HuH-7.5 (cell line): ENCODE measurements at regions not wholly inside any gene's neighbourhood (a gene's known extent, or its start where the extent isn't known, plus 50 kb on each side); places are given as distances from the start of the nearest gene placed in this dataset.
"Not testable (repeated sequence)": the region's sequence is repeated elsewhere in the genome, so short reads cannot be mapped to it uniquely, and the experiment has no call there.

Experiments
- DNase-seq: peaks from one replicate; pipeline ENCODE4 v3.0.0; 2011; ENCODE audit warnings: low spot score

DNA sequence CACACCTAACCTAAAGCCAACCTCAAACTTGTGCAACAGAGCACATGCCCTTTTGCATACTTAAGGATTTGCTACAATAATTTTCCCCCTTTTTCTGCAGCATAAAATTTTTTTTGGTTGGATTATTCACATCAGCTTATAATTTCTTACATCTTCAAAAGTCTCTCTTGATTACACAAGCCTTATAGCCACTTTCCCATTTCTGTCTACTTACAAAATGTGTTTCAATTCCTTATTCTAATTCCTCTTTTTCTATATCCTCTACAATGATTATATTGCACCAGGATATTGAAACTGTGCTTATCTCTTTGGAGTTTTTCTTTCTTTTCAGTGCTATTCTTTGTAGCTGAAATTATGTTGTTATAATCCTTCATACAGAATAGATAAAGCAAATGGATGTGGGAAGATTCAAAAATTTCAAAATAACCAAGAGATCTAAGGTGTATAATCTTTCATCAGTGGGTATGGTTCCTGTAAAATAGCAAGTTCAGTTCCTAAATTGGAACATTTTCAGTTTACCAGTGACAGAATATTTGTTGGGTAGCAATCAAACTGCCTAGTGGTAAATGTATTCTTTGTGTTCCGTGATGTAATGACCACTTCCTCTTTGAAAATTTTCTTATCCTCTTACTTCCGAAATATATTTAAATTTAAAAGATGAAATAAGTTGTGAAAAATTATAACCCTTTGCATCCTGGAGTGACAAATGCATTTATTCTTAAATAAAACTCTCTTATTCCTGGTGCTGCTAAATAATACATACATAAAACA, 386.8 kb upstream of the CHD1 start:
- no peak for DNase-seq

DNA sequence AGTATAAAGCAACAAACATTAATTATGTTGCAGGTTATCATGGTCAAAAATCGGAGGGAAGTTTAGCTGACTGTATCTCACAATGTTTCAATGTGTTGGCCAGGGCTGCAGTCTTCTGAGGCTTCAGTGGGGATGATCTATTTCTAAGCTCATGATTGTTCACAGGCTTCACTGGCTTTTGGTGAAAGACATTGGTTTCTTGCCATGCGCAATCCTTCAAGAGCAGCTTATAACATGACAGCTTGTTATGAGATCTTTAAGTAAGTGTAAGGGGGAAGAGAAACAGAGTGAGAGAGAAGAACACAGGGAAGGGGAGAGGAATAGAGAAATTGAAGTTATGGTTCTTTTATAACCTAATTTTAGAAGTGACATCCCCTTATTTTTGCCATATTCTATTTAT, 385.9 kb upstream of the CHD1 start:
- no peak for DNase-seq

DNA sequence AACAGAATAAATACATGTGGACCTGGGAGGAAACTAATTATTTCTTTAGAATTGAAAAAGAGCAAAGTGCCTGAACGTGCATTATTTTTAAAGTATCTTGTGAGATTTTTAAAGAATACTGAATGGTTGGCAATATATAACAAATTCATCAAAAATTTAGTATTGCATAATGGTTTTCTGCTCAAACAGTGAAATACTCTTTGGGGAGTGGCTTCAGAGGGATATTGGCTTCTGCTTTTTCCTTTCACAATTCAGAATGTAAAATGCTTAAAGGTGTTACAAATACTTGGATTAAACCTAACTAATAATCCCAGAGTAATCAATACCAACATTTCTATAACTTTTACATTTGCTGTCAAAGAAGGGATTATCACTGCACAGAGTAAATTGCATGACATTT, 379.3 kb upstream of the CHD1 start:
- DNase-seq = no peak

DNA sequence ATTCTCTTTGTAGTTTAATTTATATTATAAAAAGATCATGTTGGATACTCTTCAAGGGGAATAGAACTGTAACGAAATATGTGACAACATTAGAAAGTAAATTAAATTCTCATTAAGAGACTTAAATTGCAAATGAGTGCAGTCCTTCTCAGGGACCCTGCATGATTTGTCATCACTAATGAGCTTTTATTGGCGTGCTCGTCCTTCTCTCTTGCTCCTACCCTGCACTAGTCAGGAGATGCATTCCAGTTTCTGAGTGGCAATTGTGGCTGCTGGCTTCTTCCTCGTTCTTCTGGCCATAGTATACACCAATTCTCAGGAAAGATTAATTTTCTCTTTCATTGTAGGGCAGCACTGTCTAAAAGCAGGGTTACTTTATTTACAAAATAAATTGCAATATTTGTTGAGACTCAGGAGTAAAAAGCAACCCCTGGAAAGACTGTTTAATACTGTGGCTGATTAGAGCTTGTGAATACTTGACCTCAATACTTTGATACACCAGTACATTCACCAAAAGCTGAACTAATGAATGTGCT, 376.3 kb upstream of the CHD1 start:
- no peak for DNase-seq

DNA sequence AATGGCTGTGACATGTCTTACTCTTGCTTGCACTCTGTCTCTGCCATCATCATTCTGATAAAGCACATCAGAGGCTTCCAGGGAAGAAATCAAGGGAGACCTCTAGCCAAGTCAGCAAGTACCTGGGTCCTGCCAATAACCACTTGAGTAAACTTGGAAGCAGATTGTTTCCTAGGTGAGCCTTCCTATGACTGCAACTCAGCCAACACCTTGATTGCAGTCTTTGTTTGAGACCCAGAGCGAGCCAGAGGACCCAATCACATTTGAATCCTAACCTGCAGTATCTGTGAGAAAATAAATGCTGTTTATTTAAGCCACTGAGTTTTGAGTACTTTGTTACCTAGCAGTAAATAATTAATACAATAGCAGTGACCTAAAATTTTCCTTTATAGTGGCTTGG, 356.8 kb upstream of the CHD1 start:
- DNase-seq = no peak

DNA sequence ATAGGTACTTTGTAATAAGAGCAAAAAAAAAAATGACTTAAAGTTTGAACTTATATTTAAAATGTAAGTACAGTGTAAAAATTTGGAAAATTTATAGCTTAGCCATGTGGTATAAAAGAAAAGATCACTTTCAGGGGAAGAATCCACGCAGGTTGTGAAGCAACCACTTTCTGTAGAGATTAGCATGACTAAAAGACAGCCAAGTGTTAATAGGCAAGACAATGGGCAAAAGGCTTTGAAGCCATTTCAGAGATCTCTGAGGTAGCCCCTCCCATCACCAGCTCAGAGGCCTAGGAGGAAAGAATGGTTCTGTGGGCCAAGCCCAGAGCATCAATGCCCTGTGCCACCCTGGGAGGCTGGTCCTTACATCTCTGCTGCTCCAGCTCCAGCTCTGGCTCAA, 346.3 kb upstream of the CHD1 start:
- no peak for DNase-seq

DNA sequence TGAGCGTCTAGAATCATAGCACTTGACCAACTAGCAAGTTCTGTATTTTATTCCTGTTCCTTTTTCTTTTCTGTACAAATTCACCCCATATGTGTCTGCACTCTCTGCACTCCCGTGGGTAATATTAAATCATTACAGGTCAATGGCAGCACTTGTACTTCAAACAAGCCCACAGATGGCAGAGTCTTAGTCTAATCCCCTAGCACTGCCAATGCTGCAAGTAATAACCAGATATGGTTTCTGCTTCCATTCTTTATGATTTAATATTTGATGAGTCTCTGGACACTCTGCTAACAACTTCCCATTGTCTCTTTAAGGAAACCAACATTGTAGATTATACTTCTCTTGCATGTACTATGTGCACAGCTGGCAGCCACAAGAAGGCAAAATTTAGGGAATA, 343.8 kb upstream of the CHD1 start:
- no peak for DNase-seq

DNA sequence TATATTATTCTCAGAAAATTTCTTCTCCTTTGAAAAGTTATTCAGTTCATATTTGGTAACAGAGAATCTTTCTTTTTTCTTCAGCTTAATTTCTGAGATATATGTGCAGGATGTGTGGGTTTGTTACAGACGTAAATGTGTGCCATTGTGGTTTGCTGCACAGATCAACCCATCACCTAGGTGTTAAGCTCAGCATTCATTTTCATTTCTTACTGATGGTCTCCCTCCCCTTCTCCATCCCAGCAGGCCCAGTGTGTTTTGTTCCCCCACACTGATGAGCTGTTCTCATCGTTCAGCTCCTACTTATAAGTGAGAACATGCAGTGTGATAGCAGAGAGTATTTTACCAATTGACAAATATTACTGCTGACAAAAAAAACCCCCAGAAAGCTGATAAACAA, 330.0 kb upstream of the CHD1 start:
- no peak for DNase-seq

DNA sequence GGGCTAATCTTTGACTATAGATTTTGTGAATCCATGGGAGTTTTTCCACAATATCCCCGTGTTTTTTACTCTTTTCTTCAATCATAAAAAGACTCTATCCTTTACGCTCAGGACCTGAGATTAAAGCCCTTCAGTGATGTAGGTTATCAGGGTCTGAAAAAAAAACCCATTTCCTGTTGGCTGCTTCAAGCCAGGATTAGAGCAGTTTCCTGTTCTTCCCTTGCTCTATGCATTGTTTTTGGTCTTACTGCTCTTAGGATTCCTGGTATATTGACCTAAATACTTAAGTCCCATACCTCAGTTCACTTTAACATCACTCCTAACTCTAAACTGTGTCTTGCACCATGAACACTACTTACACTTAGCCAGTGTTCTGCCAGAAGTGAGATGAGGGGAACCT, 319.3 kb upstream of the CHD1 start:
- no peak for DNase-seq

DNA sequence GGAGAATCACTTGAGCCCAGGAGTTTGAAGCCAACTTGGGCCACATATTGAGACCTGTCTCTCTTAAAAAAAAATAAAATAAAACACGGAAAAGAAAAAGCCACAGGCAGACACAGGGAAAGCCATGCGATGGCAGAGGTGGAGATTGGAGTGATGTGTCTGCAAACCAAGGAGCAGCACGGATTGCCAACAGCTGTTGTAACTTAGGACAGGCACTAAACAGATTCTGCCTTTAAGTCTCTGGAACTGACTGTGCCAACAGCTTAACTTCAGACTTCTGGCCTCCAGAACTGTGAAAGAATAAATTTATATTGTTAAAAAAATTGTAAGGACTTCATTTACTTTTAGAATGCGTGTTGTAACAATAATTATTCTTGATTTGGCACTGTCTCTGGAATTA, 318.5 kb upstream of the CHD1 start:
- DNase-seq = no peak

DNA sequence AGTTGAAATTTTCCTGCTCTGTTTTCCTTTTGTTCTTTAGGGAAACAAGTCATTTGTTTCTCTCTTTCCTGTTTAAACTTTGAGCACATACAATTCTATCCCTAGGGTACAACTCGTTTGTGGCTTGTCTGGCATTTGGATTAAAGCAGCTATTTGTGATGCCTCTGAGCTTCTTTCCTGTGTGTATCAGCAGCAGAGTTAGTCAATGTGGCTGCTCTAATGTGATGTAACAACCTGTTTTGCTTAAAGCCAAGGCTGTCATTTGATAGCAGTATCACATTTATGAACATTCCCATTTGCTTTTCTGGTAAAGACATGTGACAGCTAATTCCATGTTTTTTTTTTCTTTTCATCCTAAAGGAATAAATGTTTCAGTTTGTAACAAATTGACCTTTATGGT, 314.3 kb upstream of the CHD1 start:
- DNase-seq = no peak

DNA sequence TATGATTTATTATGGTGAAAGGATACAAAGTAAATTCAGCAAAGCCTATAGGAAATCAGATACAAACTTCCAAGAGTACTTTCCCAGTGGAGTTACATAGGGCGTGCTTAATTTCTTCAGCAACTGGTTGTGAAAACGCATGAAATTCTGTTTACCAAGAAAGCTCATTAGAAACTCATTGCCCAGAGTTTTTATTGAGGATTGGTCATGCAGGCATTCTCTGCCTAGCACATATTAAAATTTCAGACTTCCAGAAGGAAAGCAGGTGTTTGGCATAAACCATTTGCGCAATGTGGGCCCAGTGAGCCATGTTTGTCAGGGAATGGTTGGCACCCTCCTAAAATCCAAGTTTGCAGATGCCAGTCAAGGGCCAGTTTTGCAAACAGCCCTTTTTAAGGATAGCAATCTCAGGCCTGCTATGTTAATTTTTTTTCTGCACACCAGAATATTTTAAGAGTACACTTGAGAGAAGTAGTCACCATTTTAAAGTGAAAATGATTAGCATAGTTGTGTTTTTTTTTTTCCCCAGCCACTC, 311.1 kb upstream of the CHD1 start:
- DNase-seq = no peak

DNA sequence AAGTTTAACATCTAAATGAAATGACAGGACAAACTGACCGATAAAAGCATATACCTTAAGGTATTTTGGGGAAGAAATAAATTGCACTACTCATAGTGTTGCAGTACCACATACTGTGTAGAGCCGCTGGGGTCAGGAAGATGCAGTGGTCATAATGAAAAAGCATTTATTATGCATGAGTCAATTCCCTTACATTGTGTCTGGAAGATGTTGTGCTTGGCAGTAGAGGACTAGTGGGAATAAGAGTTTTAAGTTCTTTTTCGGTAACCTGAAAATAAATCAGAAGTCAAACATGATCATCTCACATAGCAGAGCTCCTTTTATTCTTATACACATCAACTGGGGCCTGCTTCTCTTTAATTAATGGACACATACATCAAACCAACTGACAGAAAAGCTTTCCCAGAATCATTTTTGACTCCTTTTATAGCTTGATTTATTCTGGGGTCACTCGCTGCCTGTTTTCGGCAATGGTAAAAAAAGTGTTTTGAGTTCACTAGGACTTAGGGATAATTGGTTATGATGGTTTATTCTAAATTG, 262.5 kb upstream of the CHD1 start:
- DNase-seq = no peak

DNA sequence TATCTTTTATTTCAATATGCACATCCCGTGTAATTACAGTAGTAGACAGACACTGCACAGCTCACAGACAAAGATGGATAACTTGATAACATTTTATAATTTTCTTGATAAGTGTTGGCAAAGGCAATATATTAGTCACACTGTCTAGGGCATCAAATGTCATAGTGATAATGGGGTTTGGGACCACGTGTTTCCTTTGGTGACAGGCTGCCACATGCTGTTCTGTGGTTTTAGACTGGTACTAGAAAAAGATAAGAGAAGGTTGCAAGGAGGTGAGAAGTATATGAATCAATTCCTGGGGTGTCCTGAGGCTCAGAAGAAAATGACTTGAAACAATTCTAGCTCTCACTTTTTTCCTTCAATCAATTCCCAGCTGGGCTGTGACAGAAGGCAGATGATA, 258.8 kb upstream of the CHD1 start:
- DNase-seq = no peak

DNA sequence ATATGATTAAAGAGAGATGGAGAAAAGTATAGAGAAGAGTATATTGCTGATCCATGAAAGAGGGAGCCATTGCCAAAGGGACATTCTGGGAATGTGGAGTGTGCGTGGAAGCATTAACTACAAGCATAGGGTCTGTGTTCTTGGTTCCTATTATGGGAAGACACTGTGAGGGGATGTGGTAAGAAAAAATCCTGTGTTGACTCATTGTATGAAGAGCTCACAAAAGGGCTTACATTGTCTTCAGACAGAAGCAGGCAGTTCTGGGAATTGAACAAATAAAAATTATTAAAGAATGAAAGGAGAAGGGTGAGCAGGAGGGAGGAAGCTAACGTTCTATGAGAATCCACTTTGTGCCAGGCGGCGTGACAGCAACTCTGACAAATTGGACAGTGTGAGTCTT, 250.4 kb upstream of the CHD1 start:
- DNase-seq = no peak

DNA sequence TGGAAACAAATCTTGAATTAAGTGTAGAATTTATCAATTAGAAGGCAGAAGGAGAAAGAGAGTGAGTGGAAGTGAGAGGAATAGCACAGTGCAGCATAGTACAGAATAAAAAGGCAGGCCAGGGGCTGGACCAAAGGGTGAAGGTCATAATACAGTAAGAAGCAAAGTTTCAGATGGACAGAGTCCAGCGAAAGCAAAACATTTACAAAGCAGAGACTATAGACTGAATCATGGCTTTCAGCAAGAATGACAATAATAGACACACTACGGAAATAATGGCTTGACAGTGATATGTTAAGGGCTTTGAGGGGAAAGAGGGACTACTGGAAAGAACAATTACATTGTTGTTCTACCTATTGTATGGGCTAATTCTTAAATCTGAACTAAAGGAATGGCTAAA, 249.0 kb upstream of the CHD1 start:
- no peak for DNase-seq

DNA sequence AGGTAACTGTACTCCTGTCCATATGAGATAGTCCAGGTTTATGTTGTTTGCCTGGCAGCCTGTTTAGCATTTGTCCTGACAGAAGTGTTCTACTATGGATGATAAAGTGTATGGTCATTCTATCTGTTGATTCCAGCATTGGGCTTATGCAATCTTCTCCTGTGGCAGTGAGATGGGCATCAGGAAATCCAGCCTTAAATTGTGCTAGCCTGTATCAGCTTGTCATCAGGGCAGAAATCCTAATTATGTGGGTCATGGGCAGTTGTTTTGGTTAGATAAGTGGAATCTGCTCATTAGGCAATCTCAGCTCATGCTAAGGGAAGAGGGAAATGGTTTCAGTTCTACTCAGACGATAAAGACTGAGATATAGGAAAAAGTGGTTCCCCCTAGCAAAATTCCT, 247.4 kb upstream of the CHD1 start:
- DNase-seq = no peak

DNA sequence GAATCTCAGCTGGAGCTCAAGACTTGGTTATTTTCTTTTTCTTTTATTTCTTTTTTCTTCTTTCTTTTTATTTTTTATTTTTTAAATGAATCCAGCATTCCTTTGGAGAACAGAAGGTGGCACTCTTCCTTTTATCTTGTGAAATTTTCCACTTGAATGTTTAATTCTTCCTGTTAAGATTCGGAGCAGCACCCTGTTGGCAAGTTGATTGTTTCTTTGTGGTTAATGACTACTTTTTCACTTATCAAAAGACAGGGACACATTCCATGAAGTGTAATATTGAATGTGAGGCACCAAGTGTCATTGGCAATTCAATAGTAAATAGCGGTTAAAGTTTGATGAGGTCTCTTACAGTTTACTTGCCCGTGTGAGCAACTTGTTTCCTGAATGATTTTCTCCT, 240.5 kb upstream of the CHD1 start:
- DNase-seq = no peak

DNA sequence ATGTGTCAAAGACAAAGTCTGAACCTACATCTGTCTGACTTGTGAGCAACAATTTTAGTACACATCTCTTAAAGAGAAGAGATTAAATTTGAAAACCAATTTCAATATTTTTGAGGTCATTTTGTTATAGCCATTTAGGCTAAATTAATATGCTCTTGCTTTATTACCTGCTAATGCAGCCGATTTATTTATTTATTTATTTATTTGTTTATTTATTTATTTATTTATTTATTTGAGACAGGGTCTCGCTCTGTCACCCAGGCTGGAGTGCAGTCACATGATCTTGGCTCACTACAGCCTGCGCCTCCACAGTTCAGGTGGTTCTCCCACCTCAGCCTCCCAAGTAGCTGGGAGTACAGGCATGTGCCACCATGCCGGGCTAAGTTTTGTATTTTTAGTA, 232.7 kb upstream of the CHD1 start:
- not testable (repeated sequence) for DNase-seq

DNA sequence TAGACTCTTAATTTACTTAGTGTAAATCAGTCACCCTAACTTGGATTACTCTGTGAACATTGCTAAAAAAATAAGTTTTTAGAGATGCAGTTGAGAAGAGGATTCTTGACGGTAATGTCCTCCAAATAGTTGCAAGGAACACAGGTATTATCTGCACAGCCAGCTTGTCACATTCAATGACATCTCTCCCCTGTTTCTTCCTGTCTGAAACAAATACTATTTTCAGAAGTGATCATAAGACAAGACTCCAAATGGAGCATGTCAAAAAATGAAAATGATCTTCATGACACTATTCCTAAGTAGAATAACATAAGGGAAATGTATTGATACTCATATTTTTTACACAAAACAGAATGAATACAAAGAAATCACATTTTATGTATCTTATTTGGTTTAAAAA, 227.9 kb upstream of the CHD1 start:
- no peak for DNase-seq

DNA sequence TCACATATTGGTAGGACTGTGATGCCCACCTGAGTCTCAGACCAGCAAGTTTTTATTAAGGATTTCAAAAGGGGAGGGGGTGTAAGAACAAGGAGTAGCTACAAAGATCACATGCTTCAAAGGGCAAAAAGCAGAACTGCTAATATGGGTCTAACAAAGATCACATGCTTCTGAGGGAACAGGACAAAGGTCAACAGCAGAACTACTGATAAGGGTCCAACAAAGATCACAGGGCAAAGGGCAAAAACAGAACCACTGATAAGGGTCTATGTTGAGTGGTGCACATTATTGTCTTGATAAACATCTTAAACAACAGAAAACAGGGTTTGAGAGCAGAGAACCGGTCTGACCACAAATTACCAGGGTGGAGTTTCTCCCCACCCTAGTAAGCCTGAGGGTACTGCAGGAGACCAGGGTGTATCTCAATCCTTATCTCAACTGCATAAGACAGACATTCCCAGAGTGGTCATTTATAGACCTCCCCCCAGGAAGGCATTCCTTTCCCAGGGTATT, 214.5 kb upstream of the CHD1 start:
- not testable (repeated sequence) for DNase-seq

DNA sequence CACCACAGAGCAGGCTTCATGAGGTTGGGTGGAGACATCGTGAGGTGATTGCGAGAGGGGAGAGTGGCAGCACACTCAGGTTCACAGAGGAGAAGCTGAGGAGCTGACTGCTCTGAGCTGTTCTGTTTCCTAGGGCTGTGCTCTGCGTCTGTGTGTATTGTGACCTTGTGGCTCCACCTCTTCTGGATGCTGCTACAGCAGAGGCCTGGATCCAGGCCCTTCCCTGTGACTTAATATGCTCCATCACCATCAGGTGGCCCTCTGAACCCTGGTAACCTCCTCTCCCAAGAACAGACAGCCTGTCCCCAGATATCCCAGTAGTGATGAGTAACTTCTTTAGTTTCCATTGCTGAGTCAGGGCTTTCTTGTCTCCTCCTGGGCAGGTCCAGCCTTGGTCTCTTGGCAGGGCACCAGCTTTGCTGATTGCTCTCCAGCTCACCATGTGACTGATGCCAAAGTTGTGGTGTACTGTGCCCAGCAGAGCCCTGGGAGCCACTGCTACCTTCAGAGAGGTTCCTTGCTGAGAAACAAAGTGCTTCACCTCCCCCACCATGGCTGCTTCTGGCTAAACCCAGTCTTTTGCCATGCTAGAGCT, 212.8 kb upstream of the CHD1 start:
- DNase-seq = no peak

DNA sequence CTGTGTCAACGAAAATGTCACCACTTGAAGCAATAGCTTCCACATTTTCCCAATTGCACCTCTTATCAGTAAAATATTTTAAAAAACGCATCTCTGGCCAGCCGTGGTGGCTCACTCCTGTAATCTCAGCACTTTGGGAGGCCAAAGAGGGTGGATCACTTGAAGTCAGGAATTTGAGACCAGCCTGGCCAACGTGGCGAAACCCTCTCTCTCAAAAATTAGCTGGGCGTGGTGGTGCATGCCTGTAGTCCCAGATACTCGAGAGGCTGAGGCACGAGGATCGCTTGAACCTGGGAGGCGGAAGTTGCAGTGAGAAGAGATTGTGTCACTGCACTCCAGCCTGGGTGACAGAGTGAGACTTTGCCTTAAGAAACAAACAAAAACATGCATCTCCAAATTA, 210.1 kb upstream of the CHD1 start:
- DNase-seq = no peak
